Heart left ventricle (tissue), 13 donors: ENCODE measurements at regions not wholly inside any gene's neighbourhood (a gene's known extent, or its start where the extent isn't known, plus 50 kb on each side); places are given as distances from the start of the nearest gene placed in this dataset.

ENCODE experiments used
- CTCF ChIP-seq, 12 donors: fragments of 200-600 bp; sonication (generic) in 4 of 12; IDR thresholded peaks; one replicate each; pipeline versions ENCODE4 v1.5.0 to v1.8.0; 2018 to 2022; ENCODE audit warnings: antibody characterized with exemption in 12 of 12, mild to moderate bottlenecking in 5 of 12
- POLR2A ChIP-seq, 2 donors: fragments of 450-650 bp; IDR thresholded peaks; one replicate each; pipeline ENCODE4 v1.6.1; 2017; ENCODE audit warnings: antibody characterized with exemption in 2 of 2, mild to moderate bottlenecking in 2 of 2, moderate library complexity in 2 of 2
- donor health status: ischemic (EF 13 %, LVEDD 7.1; RV severe dilation, severe dysfunction).
- donor health status: DM: no; HTN: yes; CAD: no.
- donor health status: DM: no; HTN: no; CAD: no.
- donor health status: ischemic (EF 25% LVEDD 6.9; RV normal size, moderate dysfunction).
- donor health status: ischemic (EF 25% LVEDD 5.7; RV mildly dilated, moderate dysfunction).
- donor health status: ischemic (EF 35%, LVEDD 5.7; RV mildly dilated, moderate dysfunction).
- donor health status: nonischemic (EF 11% LVEDD 7.7; RV severe dilation, severe dysfunction).
- donor health status: DM: yes; HTN: yes; CAD: no.
- donor health status: PGD.
- donor health status: ischemic (EF 29% LVEDD 5.4; RV normal size, mild dysfunction).
- donor health status: nonischemic (EF 23%, LVEDD 6.1; RV moderate dilation, normal function).

GRCh38 chr10:8719971-8720370, 665.5 kb downstream of the GATA3 start:
- no peak for TF ChIP-seq CTCF (IDR thresholded peaks at IDR 0.05)
- TF ChIP-seq POLR2A (IDR thresholded peaks at IDR 0.05), result no peak
